HepG2 (cell line): ENCODE measurements at regions not wholly inside any gene's neighbourhood (a gene's known extent, or its start where the extent isn't known, plus 50 kb on each side); places are given as distances from the start of the nearest gene placed in this dataset.

Source experiments
- ATAC-seq: fragments of 200-7000 bp; cut with Tn5 transposase; 3 replicates; pipeline ENCODE4 v1.9.1; 2020; ENCODE audit warnings: mild to moderate bottlenecking, moderate library complexity
- BruUV-seq: library from RNA; stranded (reverse); fragments of 400-500 nt; replicated peaks from 2 replicates; lab custom pipeline; 2021; lab: Mats Ljungman, UMichigan
- CTCF ChIA-PET: fragments of 300-600 bp; formaldehyde crosslinking; extraction: SDS; loops from one replicate; lab custom pipeline; 2021; ENCODE audit warnings: low total read pairs, inconsistent platforms, low intra/inter-chr PET ratio; lab: Yijun Ruan, JAX
- POLR2A ChIA-PET: fragments of 350-600 bp; sonication (Branson Sonifier 250); formaldehyde crosslinking; loops from one replicate; lab custom pipeline; 2020; ENCODE audit warnings: antibody characterized with exemption, inconsistent platforms; lab: Yijun Ruan, JAX
- DNase-seq: peaks from one replicate; pipeline ENCODE4 v3.0.0-alpha.2; 2015; ENCODE audit warnings: low spot score
- FAIRE-seq: peaks from 3 replicates; lab custom pipeline; 2011; peaks lifted over from hg19 to GRCh38; lab: Jason Lieb, UNC
- H2AFZ ChIP-seq: one replicate; pipeline ENCODE4 v1.6.1; 2011; ENCODE audit warnings: low read length, inconsistent platforms
- H3K27ac ChIP-seq: fragments of 300-600 bp; 3 replicates; pipeline ENCODE4 v1.8.0; 2011; ENCODE audit warnings: mixed run types, mild to moderate bottlenecking, mixed read lengths, low read length, inconsistent platforms; ENCODE audit not compliant: insufficient read depth; ENCODE audit errors: extremely low read length
- H3K27me3 ChIP-seq, 2 experiments: fragments of 200-600 bp in 1 of 2; 2 replicates in 1 of 2; 3 replicates in 1 of 2; pipeline versions ENCODE4 v1.6.0 to v1.8.0; 2011; ENCODE audit warnings: low read length in 2 of 2, mild to moderate bottlenecking in 2 of 2, moderate library complexity in 2 of 2, inconsistent platforms in 1 of 2; ENCODE audit not compliant: insufficient read depth in 2 of 2, control insufficient read depth in 1 of 2
- H3K36me3 ChIP-seq, 2 experiments: fragments of 200-600 bp in 1 of 2; replicated peaks in 1 of 2; 2 replicates in 1 of 2; 3 replicates in 1 of 2; pipeline versions ENCODE4 v1.5.1 to v1.8.0; 2011; ENCODE audit warnings: low read length in 2 of 2, inconsistent platforms in 1 of 2; ENCODE audit not compliant: insufficient read depth in 2 of 2, control insufficient read depth in 1 of 2
- H3K4me1 ChIP-seq: 2 replicates; pipeline ENCODE4 v1.5.1; 2012; ENCODE audit warnings: low read length, inconsistent platforms; ENCODE audit not compliant: insufficient read depth
- H3K4me2 ChIP-seq: 2 replicates; pipeline ENCODE4 v1.6.0; 2011; ENCODE audit warnings: low read depth, low read length, inconsistent platforms
- H3K4me3 ChIP-seq, 3 experiments: fragments of 200-600 bp in 1 of 3; sonication (generic), shearing (Covaris generic) in 1 of 3; replicated peaks in 1 of 3; 2 replicates each; pipeline ENCODE4 v1.5.1; 2011 to 2016; ENCODE audit warnings: low read length in 3 of 3, inconsistent platforms in 2 of 3, low read depth in 2 of 3, mild to moderate bottlenecking in 2 of 3, control low read depth in 1 of 3, mixed read lengths in 1 of 3; ENCODE audit not compliant: insufficient read depth in 1 of 3
- H3K79me2 ChIP-seq: one replicate; pipeline ENCODE4 v1.6.1; 2011; ENCODE audit warnings: low read length, inconsistent platforms; ENCODE audit not compliant: insufficient read depth
- H3K9ac ChIP-seq: 2 replicates; pipeline ENCODE4 v1.6.0; 2011; ENCODE audit warnings: mild to moderate bottlenecking, low read depth, low read length, inconsistent platforms; ENCODE audit not compliant: insufficient read depth
- H3K9me3 ChIP-seq: 2 replicates; pipeline ENCODE4 v1.5.1; 2012; ENCODE audit warnings: mild to moderate bottlenecking, low read length
- H4K20me1 ChIP-seq: 2 replicates; pipeline ENCODE4 v1.6.0; 2011; ENCODE audit warnings: inconsistent platforms, mild to moderate bottlenecking, low read length, moderate library complexity; ENCODE audit not compliant: insufficient read depth
- HNF1A ChIP-seq, 2 experiments: sonication (generic) in 1 of 2; formaldehyde crosslinking in 1 of 2; IDR thresholded peaks; 2 replicates each; pipeline versions ENCODE4 v1.4.0 to v1.6.1; 2016 to 2020; ENCODE audit warnings: borderline replicate concordance in 1 of 2, low read depth in 1 of 2, mild to moderate bottlenecking in 1 of 2, missing genetic modification reagents in 1 of 2
- RARA ChIP-seq: IDR thresholded peaks from 2 replicates; pipeline ENCODE4 v1.6.1; 2016; ENCODE audit warnings: missing genetic modification reagents, missing compliant biosample characterization
- TIGD3 ChIP-seq: sonication (generic); formaldehyde crosslinking; IDR thresholded peaks from 2 replicates; pipeline ENCODE4 v1.5.1; 2020; ENCODE audit warnings: mild to moderate bottlenecking, missing genetic modification reagents, borderline replicate concordance
- ZNF121 ChIP-seq: sonication (generic); formaldehyde crosslinking; IDR thresholded peaks from 2 replicates; pipeline ENCODE4 v1.5.0; 2020; ENCODE audit warnings: mild to moderate bottlenecking, missing genetic modification reagents
- ZNF362 ChIP-seq: sonication (generic); formaldehyde crosslinking; IDR thresholded peaks from 2 replicates; pipeline ENCODE4 v1.4.0; 2020; ENCODE audit warnings: missing genetic modification reagents, mild to moderate bottlenecking, borderline replicate concordance
- ZNF460 ChIP-seq: sonication (generic); formaldehyde crosslinking; IDR thresholded peaks from 2 replicates; pipeline ENCODE4 v1.5.1; 2020; ENCODE audit warnings: missing genetic modification reagents, mild to moderate bottlenecking, borderline replicate concordance
- WGBS: methylation state at CpG from one replicate; pipeline ENCODE4 v1.1.6; 2017; ENCODE audit warnings: low lambda C conversion rate; 5-methylcytosine and 5-hydroxymethylcytosine counted together
- in situ Hi-C: cut with HindIII; loops from 2 replicates; pipeline ENCODE4 v1.10.0; 2017; ENCODE audit warnings: low pct_unique_long_range_greater_than_20kb; ENCODE audit not compliant: extremely low pct_ligation_motif_present
- intact Hi-C: fragments of 100-400 bp; cut with micrococcal nuclease; formaldehyde crosslinking; loops from one replicate; pipeline ENCODE4 v1.10.0; 2022; ENCODE audit not compliant: unreplicated experiment

- Histone ChIP-seq H3K9ac (no peak overlapping the region), H3K4me3 (no peak overlapping the region), H3K4me1 (peaks cover 50% of the 10 kb centered on the region), H3K36me3 (peaks cover 0 to 4% of the 10 kb centered on the region in 2 experiments; a peak in 3 of 5 replicates), H3K27me3 (no peaks in the 10 kb centered on the region; a peak in 2 of 5 replicates), H2AFZ (no peak overlapping the region), H3K9me3 (no peaks in the 10 kb centered on the region), H3K27ac (no peak overlapping the region), H3K79me2 (peaks cover 87% of the 10 kb centered on the region), H3K4me2 (no peak overlapping the region)
- intact Hi-C loops, result no loop called here
- FAIRE-seq, result no peak
- DNase-seq, result no peak
- 73% methylated on average over 4 of the region's 4 CpGs for WGBS
- in situ Hi-C loops, result no loop called here
- POLR2A ChIA-PET, result no interaction called here
- ATAC-seq, result no peak
- BruUV-seq, result no TSS peak
- CTCF ChIA-PET, result no interaction called here
- peak; percentile 85 for TF ChIP-seq ZNF121 (CRISPR knock-in tag)
- TF ChIP-seq TIGD3, result no peak
- TF ChIP-seq HNF1A (IDR thresholded peaks at IDR 0.05; ENCODE audit: low read depth), result peak; percentile 63
- TF ChIP-seq HNF1A (CRISPR knock-in tag; IDR thresholded peaks at IDR 0.05; ENCODE audit: borderline replicate concordance), result peak; percentile 73; the same call in 1 of the 2 replicates
- TF ChIP-seq RARA (CRISPR knock-in tag), result no peak
- TF ChIP-seq ZNF362 (CRISPR knock-in tag), result 0 out of 2 replicates have a peak, but pooled peaks have one; percentile 78
- peak; percentile 41; the same call in 1 of the 2 replicates for TF ChIP-seq ZNF460
- TF ChIP-seq, all 625 proteins: peak for 4
- peaks cover 26% of the 10 kb centered on the region; the same call in 1 of the 2 replicates for H4K20me1 ChIP-seq
These were observed 66.5 kb upstream of the MAP4 start for GRCh38 chr3:48082580-48083184.
